ENCODE measurements at regions not wholly inside any gene's neighbourhood (a gene's known extent, or its start where the extent isn't known, plus 50 kb on each side); places are given as distances from the start of the nearest gene placed in this dataset.
"Not testable (repeated sequence)": the region's sequence is repeated elsewhere in the genome, so short reads cannot be mapped to it uniquely, and the experiment has no call there.

GRCh38 chr15:79617071-79617470 is 184.9 kb downstream of the MINAR1 start:
- DNase-seq (ENCODE audit: low spot score) = no peak
- Histone ChIP-seq H3K27ac (no peak overlapping the region), H3K4me3 (no peak overlapping the region)
- no peak for TF ChIP-seq CTCF (IDR thresholded peaks at IDR 0.05)

- no peak for TF ChIP-seq CTCF (IDR thresholded peaks at IDR 0.05)
- no peak overlapping the region for H3K4me3 ChIP-seq
- H3K27ac ChIP-seq = no peak overlapping the region
- no peak for DNase-seq (ENCODE audit: low spot score)
Measured at GRCh38 chr15:79620112-79620857, 188.1 kb downstream of the MINAR1 start.

DNA sequence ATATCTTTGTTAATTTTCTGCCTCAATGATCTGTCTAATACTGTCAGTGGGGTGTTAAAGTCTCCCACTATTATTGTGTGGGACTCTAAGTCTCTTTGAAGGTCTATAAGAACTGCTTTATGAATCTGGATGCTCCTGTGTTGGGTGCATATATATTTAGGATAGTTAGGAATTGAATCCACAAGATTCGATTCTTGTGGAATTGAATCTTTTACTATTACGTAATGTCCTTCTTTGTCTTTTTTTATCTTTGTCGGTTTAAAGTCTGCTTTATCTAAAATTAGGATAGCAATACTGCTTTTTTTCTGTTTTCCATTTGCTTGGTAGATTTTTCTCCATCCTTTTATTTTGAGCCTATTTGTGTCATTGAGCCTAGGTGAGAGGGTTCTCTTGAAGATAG is 189.7 kb downstream of the MINAR1 start:
- DNase-seq (ENCODE audit: low spot score); H3K4me3 ChIP-seq; H3K27ac ChIP-seq: not testable (repeated sequence)

GRCh38 chr15:79623488-79623887 is 191.4 kb downstream of the MINAR1 start:
- no peak for TF ChIP-seq CTCF (IDR thresholded peaks at IDR 0.05)
- DNase-seq (ENCODE audit: low spot score) = no peak
- no peak overlapping the region for H3K27ac ChIP-seq
- no peak overlapping the region for H3K4me3 ChIP-seq

DNA sequence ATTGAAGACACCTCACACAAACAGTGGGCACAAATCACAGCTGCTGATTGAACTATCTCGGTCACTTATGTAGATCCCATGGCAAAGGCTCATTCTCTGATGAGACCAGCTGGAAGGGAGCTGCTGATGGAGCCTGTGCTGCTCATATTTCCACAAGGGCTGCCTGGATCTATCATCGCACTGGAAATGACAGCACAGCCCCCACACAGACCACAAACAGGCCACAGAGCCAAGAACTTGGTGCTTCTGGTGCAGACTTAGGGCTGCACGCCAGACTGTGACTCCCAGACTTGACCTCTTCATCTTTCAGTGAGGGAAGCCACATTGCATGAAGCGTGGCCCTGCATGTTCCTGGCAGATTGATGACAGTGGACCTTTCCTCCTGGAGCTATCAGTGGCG is 197.6 kb downstream of the MINAR1 start:
- no peak for TF ChIP-seq CTCF (IDR thresholded peaks at IDR 0.05)
- Histone ChIP-seq H3K4me3 (no peak overlapping the region), H3K27ac (no peak overlapping the region)
- no peak for DNase-seq (ENCODE audit: low spot score)

DNA sequence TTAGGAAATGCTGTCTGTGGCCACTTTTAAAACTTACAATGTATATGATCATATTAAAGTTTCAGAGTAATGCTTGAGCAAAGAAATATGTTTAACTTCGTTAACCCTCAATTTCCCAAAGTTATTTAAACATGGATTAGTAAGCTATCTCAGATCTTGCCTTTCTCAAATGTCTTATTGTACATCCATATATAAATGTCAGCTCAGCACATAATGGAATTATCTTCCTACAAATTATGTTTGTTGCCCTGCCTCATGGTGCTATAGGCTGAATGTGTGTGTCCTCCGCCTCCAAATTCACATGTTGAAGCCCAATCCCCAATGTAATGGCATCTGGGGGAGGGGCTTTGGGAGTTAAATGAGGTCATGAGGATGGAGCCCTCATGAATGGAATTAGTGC is 200.3 kb downstream of the MINAR1 start:
- no peak overlapping the region for H3K4me3 ChIP-seq
- no peak overlapping the region for H3K27ac ChIP-seq
- no peak for TF ChIP-seq CTCF (IDR thresholded peaks at IDR 0.05)
- DNase-seq (ENCODE audit: low spot score) = no peak

DNA sequence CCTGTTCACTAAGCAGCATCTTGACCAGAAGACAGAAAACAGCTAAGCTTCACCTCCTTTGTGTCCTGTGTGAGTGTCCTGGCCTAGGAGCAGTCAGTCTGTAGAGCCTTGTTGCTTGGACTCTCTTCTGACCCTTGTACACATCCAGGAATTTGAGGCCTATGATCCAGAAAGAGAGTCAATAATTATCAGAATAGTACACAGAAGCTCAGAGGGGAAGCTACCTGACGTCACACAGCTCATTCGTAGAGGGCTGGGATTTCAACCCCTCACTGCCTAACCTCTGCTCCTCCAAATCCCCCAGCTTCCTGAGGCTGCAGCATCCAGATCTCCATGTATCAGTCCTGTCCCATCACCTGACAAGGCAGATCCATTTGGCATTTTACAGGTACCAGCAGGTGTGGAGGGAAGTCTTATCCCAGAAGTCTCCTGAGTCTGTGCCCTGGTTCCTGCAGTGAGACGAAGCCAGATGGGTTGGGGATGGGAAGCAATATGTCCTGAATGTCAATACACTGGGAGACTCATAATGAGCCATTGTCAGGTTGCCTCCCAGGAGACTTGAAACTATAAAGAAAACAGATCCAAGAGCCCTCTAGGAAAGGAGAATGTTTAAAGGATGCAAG is 203.1 kb downstream of the MINAR1 start:
- TF ChIP-seq CTCF (IDR thresholded peaks at IDR 0.05) = no peak
- DNase-seq (ENCODE audit: low spot score) = no peak
- H3K27ac ChIP-seq = no peak overlapping the region
- no peak overlapping the region for H3K4me3 ChIP-seq
